NCI-H526 (cell line): ENCODE measurements at regions not wholly inside any gene's neighbourhood (a gene's known extent, or its start where the extent isn't known, plus 50 kb on each side); places are given as distances from the start of the nearest gene placed in this dataset.

Source experiments
- DNase-seq, 2 experiments: peaks; one replicate each; lab custom pipeline; 2025; lab: John Stamatoyannopoulos, UW

DNA sequence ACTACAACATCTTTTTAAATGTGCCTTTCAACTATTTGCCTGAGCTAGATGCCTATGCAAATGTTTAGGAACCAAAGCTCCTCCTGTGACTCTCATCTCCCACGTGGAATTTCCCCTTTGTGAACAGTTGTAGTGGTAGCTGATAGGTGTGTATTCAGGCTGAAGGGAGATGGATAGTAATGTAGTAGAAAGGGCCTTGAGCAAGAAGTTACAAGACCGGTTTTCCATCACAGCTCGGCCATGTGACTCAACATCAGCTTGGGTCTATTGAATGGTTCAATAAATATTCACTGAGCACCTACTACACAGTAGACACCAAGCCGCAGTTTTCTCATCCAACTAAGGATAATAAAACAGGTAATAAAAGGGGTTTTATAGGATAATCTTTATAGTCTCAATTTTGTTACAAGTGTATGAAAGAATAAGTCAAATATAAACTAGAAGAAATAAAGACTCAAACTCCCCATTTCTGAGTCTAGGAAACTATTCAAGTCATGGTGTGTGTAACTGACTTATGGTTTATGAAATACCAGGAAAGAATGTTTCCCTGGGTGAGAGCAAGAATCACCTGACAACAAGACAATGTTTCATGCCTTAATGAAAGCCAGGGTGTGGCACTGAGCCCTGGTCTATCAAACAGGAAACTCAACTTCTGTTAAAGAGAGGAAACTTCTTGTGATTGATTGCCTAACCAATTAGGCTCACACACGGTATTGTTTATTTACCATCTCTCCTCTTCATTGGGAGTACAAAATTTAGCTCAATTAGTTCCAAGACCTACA lies 187.1 kb upstream of the SPEF2 start:
- DNase-seq: peak; percentile 50 to 56

GRCh38 chr5:35420200-35420599 lies 189.9 kb upstream of the PRLR start:
- DNase-seq: no peak

DNA sequence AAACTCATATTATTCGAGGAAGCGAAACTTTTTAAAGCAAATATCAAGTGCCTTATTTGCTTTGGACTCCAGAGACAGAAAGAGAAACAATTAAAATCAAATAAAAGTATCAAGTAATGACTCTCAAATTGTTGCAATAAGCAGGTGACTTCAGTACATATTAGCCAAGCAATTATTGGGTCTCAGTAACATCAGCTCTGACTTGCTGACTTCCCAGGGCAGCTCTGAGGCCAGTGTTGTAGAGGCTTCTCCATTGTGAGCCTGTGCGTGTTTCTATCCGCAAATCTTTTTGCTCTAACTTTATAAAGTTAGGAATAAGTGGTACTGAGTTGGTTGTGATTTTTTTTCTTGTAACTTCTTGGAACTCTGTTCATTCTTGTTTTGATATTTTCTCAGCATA lies 186.8 kb upstream of the PRLR start:
- DNase-seq: no peak

GRCh38 chr5:35416217-35416988 lies 186.1 kb upstream of the PRLR start:
- no peak for DNase-seq

DNA sequence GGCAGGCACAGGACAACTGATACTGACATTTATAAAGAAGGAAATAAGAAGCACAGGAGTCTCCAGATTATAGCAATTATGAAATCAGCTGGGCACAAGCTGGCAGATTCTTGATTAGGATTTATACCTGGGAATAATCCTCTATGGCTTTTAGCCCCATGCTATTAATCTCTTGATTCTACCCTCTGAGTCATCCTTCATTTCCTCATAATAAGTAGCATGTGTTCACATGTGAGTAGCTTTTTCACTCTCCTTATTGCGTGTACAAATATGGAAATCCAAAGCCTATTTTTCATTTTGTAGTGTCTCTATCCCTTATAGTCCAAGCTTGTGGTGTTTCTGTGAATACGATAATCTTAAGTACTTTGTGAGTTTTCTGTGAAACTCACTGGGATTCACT lies 185.0 kb upstream of the PRLR start:
- no peak for DNase-seq

- no peak for DNase-seq
These were observed 179.1 kb upstream of the PRLR start for GRCh38 chr5:35409361-35409760.

DNA sequence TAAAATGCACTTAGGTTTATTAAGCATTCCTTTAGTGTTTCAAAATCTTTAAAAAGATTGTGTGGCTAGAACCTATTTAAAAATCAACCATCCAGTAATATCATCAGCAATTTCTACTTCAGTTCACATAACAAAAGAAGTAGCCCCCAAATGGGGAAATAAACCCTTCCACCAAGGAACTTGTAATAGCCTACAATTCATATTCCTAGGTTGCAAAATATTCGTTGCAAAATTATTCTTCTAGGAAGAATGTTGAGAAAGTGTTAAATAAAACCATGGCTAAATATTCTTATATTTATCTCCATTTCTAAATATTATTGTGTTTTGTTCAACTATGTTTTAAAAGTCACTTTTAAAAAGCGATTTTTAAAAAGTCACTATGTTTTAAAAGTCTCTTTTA lies 177.9 kb upstream of the PRLR start:
- DNase-seq: no peak

DNA sequence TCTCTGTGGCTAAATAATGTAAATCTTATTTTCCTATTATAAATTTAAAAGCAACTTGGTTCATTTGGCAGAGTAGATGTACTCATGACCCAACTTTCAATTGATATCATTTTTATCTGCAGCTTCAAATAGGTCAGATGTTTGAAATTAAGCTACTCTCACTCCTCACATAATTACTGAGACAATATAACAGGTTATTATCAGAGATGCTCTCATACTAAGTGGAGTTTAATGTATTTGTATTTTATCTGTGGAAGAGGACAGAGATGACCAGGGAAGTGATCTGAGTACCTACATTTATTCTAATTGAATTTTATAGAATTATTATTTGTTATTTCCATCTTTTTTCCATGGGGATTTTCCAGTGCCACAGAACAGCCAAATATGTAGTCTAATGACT lies 177.4 kb upstream of the PRLR start:
- DNase-seq: no peak

DNA sequence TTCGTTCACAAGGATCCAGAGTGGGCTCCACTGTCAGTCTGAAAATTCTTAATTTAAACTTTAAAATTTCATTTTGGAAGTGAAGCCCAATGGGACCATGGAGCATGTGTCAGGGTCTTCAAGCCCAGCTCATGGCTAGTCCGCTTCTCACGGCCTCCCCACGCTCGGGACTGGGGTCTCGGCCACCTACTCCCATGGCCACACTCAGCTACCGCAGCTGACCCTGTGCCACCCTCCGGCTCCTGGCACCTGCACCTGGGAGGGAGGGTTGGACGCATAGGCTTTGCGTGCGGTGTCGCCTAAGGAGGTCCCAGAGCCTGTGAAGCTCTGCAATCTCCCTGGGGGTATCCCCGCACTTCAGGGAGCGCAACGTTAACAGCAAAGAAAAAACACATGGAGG lies 175.7 kb upstream of the PRLR start:
- DNase-seq: no peak

DNA sequence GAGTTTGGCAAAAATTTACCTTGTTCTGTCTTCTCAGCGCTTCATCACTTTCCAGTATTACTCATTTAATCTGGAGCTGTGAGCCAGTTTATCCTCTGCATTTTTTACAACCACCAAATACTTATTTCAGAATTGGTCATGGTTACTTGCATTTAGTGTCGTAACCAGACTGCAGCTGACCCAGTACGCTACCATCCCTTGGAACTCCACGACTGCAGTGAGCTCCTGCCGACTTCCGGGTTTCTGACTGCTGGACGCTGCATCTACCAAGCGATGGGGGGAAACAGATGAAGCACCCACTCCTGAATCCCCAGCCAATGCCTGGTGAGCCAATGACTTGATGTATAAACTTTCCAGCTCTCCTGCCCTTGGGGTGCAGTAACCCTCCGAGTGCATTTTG lies 174.4 kb upstream of the PRLR start:
- DNase-seq: peak in 1 of 2 experiments; percentile 16

GRCh38 chr5:35393901-35394300 lies 163.6 kb upstream of the PRLR start:
- no peak for DNase-seq

- no peak for DNase-seq
These were observed 154.4 kb upstream of the PRLR start for GRCh38 chr5:35384658-35385057.

GRCh38 chr5:35383041-35383440 lies 152.8 kb upstream of the PRLR start:
- DNase-seq: no peak

- DNase-seq: no peak
These were observed 147.4 kb upstream of the PRLR start for GRCh38 chr5:35377653-35378052.

DNA sequence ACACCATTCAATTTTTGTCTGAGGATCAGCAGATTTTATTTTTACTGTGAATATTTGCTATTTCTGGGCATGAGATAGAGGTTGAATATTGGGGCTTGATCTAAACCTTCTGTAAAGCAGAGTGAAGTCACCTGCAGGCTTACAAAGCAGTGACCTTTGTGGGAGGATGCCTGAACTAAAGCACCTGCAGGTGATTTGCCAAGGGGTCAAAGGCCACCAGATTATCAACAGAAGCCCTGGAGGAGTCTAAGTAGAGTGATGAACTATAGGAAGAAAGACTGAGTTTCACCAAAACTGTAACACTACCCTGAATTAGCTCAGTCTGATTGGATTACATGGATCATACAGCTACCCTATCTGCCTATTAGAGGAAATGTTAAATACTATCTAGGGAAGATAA lies 144.3 kb upstream of the PRLR start:
- DNase-seq: no peak

GRCh38 chr5:35373249-35373648 lies 143.0 kb upstream of the PRLR start:
- no peak for DNase-seq

- no peak for DNase-seq
These were observed 142.2 kb upstream of the PRLR start for GRCh38 chr5:35372482-35372881.

- no peak for DNase-seq
These were observed 141.7 kb upstream of the PRLR start for GRCh38 chr5:35371951-35372426.

- no peak for DNase-seq
These were observed 140.6 kb upstream of the PRLR start for GRCh38 chr5:35370871-35371270.

DNA sequence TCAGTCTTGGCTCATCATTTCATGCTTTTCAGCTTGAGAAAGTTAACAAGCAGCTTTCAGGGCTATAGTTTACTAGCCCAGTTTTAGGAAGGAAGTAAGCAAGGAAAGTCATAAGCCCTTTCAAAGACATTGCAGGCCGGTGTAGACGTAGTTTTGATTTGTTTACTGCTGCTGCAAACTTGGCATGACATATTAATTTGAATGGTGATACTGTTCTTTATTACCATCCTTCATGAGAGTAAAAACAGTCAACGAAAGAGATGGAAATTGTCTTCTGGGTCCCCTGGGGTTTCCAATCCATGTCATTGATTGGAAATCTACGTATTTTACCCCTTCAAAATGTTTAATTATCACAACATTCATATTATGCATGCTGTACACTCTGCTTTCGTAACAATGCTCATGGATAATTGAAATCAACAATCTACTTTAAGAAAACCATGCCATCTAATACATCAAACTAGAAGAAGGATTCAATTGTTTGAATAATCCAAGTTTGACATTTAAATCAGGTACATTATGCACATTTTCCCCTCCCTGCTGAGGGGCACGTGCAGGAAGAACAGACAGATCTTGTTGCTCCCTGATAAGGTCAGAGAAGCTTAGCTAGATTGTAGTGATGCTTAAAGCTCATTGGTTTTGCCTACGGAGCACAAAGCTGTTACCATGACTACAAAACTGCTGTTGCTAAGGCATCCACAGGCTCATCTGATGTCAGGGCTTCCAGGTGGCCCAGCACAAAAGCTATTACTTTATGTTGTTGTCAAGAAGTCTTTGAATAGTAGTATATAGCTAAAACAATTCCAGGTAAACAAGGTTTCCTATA lies 139.9 kb upstream of the PRLR start:
- DNase-seq: peak; percentile 78 to 80

- no peak for DNase-seq
These were observed 137.2 kb upstream of the PRLR start for GRCh38 chr5:35367526-35367925.

GRCh38 chr5:35365758-35366157 lies 135.5 kb upstream of the PRLR start:
- DNase-seq: no peak

DNA sequence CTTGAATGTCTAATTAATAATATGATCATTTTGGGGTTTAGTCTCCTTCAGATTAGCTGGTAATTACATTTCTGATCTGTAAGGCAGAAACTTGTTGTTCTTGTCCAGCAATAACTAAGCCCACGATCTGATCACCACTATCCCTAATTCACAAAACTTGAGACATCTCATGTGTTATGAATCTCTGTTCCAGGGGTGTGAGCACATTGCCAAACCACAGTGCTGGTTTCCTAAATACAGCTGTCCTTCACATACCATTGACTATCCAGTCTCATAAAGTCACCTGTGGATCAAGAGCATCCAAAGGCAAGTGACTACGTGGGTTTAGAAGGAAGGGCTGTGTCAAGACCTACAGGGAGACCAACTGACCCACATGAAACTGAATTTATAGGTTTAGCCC lies 134.1 kb upstream of the PRLR start:
- DNase-seq: no peak
